ENCODE measurements at regions not wholly inside any gene's neighbourhood (a gene's known extent, or its start where the extent isn't known, plus 50 kb on each side); places are given as distances from the start of the nearest gene placed in this dataset.

DNA sequence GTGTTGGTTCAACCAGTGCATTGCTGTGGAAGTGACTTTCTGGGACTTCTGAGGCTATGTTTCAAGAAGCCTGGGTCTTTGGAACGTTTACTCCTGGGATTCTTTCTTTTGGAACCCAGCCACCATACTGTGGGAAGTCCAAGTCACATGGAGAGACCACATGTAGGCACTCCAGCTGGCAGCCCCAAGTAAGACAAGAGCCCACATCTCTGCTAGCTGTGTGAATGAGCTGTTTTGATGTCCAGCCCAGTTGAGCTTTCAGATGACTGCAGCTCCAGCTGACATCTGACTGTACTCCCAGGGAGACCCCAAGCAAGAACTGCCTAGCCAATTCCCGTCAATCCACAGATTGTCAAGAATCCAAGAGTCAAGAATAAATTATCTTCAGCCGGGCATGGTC, 60.1 kb upstream of the SPATA31D4 start:
- no peak for TF ChIP-seq MYNN (tag by site-specific recombination; IDR thresholded peaks at IDR 0.05; ENCODE audit: borderline replicate concordance)
- TF ChIP-seq, protein P1, sequence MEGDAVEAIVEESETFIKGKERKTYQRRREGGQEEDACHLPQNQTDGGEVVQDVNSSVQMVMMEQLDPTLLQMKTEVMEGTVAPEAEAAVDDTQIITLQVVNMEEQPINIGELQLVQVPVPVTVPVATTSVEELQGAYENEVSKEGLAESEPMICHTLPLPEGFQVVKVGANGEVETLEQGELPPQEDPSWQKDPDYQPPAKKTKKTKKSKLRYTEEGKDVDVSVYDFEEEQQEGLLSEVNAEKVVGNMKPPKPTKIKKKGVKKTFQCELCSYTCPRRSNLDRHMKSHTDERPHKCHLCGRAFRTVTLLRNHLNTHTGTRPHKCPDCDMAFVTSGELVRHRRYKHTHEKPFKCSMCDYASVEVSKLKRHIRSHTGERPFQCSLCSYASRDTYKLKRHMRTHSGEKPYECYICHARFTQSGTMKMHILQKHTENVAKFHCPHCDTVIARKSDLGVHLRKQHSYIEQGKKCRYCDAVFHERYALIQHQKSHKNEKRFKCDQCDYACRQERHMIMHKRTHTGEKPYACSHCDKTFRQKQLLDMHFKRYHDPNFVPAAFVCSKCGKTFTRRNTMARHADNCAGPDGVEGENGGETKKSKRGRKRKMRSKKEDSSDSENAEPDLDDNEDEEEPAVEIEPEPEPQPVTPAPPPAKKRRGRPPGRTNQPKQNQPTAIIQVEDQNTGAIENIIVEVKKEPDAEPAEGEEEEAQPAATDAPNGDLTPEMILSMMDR (tag by site-specific recombination; IDR thresholded peaks at IDR 0.05): no peak
- TF ChIP-seq PRDM1 (tag by site-specific recombination; IDR thresholded peaks at IDR 0.05): no peak
- TF ChIP-seq, protein P2, sequence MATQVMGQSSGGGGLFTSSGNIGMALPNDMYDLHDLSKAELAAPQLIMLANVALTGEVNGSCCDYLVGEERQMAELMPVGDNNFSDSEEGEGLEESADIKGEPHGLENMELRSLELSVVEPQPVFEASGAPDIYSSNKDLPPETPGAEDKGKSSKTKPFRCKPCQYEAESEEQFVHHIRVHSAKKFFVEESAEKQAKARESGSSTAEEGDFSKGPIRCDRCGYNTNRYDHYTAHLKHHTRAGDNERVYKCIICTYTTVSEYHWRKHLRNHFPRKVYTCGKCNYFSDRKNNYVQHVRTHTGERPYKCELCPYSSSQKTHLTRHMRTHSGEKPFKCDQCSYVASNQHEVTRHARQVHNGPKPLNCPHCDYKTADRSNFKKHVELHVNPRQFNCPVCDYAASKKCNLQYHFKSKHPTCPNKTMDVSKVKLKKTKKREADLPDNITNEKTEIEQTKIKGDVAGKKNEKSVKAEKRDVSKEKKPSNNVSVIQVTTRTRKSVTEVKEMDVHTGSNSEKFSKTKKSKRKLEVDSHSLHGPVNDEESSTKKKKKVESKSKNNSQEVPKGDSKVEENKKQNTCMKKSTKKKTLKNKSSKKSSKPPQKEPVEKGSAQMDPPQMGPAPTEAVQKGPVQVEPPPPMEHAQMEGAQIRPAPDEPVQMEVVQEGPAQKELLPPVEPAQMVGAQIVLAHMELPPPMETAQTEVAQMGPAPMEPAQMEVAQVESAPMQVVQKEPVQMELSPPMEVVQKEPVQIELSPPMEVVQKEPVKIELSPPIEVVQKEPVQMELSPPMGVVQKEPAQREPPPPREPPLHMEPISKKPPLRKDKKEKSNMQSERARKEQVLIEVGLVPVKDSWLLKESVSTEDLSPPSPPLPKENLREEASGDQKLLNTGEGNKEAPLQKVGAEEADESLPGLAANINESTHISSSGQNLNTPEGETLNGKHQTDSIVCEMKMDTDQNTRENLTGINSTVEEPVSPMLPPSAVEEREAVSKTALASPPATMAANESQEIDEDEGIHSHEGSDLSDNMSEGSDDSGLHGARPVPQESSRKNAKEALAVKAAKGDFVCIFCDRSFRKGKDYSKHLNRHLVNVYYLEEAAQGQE (tag by site-specific recombination; IDR thresholded peaks at IDR 0.05): no peak
- TF ChIP-seq YY1 (tag by site-specific recombination; IDR thresholded peaks at IDR 0.05): no peak
- TF ChIP-seq ZNF121 (tag by site-specific recombination; IDR thresholded peaks at IDR 0.05): no peak
- no peak for TF ChIP-seq ZNF830 (tag by site-specific recombination; IDR thresholded peaks at IDR 0.05; ENCODE audit: low read depth)
- TF ChIP-seq ZBTB7A (tag by site-specific recombination; IDR thresholded peaks at IDR 0.05; ENCODE audit: low read depth): no peak
- TF ChIP-seq, protein P3, sequence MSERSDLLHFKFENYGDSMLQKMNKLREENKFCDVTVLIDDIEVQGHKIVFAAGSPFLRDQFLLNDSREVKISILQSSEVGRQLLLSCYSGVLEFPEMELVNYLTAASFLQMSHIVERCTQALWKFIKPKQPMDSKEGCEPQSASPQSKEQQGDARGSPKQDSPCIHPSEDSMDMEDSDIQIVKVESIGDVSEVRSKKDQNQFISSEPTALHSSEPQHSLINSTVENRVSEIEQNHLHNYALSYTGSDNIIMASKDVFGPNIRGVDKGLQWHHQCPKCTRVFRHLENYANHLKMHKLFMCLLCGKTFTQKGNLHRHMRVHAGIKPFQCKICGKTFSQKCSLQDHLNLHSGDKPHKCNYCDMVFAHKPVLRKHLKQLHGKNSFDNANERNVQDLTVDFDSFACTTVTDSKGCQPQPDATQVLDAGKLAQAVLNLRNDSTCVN (tag by site-specific recombination; optimal IDR thresholded peaks at IDR 0.05): no peak
- TF ChIP-seq, protein P4, sequence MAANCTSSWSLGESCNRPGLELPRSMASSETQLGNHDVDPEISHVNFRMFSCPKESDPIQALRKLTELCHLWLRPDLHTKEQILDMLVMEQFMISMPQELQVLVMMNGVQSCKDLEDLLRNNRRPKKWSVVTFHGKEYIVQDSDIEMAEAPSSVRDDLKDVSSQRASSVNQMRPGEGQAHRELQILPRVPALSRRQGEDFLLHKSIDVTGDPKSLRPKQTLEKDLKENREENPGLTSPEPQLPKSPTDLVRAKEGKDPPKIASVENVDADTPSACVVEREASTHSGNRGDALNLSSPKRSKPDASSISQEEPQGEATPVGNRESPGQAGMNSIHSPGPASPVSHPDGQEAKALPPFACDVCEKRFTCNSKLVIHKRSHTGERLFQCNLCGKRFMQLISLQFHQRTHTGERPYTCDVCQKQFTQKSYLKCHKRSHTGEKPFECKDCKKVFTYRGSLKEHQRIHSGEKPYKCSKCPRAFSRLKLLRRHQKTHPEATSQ (tag by site-specific recombination; IDR thresholded peaks at IDR 0.05): no peak
- no peak for TF ChIP-seq RBAK (tag by site-specific recombination; IDR thresholded peaks at IDR 0.05)
- TF ChIP-seq, protein P5, sequence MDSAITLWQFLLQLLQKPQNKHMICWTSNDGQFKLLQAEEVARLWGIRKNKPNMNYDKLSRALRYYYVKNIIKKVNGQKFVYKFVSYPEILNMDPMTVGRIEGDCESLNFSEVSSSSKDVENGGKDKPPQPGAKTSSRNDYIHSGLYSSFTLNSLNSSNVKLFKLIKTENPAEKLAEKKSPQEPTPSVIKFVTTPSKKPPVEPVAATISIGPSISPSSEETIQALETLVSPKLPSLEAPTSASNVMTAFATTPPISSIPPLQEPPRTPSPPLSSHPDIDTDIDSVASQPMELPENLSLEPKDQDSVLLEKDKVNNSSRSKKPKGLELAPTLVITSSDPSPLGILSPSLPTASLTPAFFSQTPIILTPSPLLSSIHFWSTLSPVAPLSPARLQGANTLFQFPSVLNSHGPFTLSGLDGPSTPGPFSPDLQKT (IDR thresholded peaks at IDR 0.05; ENCODE audit: borderline replicate concordance, low read depth, low read length): no peak

Measured in HEK293 (cell line).